T follicular helper cell (primary cell): ENCODE measurements at regions not wholly inside any gene's neighbourhood (a gene's known extent, or its start where the extent isn't known, plus 50 kb on each side); places are given as distances from the start of the nearest gene placed in this dataset.

Experiments used
- DNase-seq: peaks from one replicate; pipeline ENCODE4 v3.0.0-alpha.2; 2020; ENCODE audit warnings: low read depth

DNA sequence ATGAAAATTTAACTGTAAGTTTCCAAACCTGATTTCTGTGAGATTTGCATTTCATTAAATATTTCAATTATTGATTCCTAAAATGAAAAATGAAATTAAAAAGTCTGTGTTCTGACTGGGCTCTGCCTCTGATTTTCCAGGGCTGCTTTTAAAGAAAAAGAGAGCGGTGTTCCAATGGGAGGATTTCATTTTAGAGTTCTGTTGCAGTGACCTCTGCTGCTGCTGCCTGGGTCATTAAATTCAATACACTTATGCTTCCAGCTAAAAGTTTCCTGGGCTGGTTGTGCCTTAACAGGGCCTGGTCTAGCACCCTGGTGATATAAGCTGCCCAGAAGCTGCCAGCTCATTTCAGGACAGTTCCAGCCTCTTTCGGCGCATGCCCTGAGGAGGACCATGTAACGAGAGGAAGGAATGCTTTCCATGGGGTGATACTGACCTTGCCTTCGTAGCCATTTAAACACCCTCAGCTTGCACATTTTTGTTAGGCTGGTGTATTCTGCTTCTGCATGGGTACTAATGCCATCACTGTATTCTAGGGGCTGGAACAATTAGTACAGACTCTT, 93.3 kb downstream of the TMEM174 start:
- DNase-seq: no peak

DNA sequence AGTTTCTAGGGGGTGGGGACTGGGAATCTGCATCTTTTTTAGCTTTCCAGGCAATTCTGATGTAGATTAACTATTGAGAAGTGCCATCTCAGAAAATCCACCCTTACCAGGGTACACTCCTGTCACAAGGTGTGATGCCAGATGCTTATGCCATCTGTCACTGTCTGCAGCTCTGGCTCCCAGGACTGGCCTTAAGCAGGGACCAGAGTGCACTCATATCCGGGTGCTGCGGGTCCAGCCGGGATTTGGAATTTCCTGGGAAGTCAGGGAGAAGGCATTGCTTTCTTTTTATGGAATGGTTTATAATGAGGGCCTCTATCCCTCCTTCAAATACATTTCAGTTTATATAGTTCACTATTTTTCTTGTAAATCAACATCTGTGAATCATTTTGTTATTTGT, 92.6 kb downstream of the TMEM174 start:
- no peak for DNase-seq

DNA sequence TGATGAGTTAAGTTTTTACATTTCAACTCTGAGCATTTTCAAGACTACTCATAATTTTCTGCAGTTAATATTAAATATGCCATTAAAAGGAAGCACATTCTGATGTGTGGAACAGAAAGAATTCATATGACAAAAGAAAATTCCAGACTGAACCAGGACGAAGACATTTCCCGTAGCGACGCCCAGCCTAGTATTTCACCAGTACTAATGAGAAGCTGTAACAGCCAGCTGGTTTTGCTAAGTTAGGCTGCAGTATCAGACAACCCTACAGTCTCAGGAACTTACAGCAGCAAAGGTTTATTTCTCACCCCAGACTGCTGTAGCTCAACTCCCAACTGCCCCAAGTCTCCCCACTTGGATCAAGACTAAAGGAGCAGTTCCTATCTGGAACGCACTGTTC, 91.6 kb downstream of the TMEM174 start:
- DNase-seq: no peak

DNA sequence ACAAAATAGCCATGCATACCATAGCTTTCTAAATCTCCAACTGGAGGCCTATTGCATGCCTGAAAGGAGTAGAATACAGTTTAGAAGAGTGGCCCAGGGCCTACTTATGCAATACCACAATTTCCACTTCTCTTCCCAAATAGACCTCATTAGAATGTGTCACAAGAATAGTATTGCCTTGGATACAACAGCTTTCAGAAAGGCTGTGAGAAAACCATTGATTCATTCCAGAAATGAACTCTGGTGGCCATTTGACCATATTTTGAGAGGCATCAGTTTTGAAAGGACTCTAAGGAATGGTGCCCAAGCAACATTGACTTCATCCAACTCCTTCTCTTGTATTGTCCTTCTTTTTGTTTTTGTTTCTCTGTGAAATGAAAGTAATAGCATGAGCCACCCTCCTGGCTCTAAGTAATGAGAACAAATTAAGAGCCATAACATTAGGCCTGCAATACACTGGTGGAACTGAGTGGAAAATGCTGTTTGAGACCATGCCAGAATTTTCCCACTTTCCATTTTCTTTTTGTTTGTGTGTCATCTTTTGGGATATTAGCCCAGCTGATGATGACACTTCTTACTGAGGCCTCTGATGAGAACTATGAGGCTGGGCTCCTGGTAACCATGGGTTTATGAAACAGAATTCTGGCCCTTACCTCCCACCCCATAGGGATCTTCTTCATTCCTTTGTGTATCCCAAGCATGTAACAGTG, 90.2 kb downstream of the TMEM174 start:
- no peak for DNase-seq

DNA sequence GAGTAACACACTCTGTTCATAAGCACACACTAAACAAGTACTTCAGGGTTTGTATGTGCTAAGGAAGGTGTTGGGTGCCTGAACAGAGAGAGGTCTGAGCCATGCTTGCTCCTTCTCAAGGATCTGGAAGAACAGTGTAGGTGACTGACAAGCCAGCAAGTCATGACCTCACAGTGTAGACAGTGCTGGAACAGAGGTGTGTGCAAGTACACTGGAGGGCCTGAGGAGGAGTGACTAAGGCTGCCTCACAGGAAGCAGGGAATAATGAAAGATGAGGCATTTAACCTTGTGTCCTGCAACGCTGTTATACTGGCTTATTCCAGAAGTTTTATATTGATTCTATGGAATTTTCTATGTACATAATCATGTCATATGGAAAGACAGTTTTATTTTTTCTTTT, 83.9 kb downstream of the TMEM174 start:
- DNase-seq: no peak

DNA sequence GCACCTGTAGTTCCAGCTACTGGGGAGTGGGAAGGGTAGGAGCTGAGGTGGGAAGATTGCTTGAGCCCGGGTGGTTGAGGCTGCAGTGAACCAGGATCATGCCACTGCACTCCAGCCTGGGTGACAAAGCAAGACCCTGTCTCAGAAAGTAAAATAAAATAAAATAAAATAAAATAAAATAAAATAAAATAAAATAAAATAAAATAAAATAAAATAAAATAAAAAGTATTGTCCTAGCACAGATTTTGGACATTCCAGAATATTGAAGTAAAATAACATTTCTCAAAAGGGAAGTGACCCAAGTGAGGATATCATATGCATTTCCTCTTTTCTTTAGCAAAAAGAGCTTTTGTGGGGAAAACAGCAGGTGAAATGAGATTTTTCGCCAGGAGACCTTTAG, 83.5 kb downstream of the TMEM174 start:
- DNase-seq: no peak

DNA sequence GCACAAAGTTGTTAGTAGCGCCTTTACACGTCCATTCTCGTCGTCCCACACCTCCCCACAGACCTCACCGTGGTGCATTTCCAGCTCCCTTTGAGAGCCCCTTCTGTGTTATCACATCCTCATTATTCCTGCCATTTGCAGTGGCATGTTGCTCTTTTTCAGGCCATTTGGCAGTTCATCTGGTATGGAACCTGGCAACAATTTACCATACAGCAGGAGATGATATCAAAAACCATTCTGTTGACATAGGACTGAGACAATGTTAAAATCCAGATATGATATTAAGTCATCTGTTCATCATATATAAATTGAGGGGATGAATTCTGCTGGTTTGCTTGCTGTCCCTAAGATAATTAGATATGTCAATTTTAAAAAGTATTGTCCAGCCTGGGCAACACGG, 83.0 kb downstream of the TMEM174 start:
- DNase-seq: no peak

DNA sequence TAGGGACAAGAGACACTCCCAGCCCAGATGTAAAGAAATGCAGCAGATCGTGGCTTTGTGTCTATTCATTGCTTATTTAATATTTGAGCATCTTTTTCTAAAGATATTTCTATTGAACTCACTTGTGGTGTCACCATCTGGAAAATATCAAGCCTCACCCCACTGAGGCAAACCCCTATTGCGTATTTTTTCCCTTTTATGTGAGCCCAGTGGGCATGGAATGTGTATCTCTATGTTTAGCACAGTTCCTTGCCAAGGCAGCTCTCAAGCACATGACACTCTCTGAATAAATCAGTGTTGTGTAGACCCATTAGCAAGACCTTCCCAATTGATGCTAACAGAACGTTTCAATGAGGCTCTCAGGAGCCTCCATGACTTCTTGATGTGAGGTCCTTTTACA, 81.6 kb downstream of the TMEM174 start:
- no peak for DNase-seq

DNA sequence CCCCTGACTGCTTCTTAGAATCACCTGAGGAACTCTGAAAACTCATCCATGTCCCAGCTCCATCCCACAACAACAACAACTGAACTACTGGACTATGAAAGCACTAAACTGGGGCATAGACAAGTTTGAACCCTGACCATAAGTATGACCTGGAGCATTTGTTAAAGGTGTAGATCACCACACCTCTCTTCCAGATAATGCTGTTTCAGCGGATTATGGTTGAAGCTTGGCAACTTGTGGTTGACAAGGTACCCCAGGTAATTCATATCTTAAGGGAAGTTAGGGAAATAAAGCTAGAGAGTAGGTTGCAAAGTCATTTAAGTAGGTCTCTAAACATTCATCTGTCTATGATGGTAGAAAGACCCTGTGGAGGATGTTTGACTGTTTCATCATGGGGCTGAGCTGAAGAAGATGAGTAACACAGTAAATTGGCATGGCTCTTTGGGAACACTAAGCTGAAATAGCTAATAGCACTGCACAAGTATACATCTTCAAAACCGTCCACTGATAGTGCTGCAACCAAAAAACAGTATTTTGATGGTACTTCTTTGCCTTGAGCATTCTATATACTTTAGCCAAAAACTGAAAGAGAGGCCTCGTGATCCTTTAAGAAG, 80.2 kb downstream of the TMEM174 start:
- no peak for DNase-seq

DNA sequence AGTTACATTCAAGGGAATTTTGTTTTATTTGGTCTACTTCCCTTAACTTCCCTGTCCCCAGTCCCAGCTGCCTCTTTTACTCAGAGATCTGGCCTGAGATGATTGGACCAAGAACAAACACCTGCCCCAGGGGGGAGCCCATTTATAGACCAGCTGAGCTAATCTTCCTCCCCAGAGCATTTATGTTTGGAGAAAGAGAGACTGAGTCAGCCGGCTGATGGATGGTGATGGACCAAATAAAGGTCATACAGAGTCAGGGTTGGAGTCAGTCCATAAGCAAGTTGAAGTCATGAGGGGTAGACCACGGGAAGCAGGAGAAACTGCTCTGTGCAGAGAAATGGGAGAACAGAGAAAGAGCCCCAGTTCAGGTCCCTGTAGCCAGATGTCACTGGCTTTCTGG, 77.7 kb downstream of the TMEM174 start:
- DNase-seq: no peak

DNA sequence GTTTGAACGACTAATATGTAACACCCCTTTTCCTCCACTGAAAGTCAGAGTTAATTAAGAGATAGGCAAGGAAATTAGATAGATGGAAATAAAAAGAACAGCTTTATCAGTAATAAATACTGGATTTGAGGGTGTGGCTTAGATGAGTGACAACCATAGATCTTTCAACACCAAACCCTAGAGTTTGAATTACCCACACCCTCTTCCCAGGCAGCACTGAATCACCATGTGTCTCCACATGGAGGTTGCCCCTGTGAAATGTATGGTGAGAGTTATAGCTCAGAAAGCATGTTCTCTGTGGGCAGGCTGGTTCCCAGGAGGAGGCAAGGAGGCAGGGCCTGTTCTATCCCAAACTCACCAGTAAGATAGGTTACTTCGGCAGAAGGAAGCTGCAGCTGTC, 69.7 kb downstream of the TMEM174 start:
- DNase-seq: no peak

DNA sequence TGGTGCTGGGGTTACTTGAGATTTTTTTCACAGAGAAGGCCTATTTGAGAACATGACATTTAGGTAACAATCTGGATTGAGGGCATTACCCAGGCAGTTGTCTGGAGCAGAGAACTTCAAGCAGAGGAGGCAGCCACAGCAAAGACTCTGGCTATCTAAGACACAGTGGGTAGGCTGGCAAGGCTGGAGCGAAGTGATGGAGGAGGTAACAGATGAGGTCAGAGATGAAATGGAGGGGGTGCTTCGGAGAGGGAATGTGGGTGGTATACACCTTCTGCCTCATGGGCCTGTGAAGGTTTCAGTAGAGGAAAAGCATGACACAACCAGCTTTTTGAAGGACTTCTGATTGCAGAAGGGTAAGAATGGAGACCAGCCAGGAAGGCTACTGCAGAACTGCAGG, 65.9 kb downstream of the TMEM174 start:
- DNase-seq: no peak

DNA sequence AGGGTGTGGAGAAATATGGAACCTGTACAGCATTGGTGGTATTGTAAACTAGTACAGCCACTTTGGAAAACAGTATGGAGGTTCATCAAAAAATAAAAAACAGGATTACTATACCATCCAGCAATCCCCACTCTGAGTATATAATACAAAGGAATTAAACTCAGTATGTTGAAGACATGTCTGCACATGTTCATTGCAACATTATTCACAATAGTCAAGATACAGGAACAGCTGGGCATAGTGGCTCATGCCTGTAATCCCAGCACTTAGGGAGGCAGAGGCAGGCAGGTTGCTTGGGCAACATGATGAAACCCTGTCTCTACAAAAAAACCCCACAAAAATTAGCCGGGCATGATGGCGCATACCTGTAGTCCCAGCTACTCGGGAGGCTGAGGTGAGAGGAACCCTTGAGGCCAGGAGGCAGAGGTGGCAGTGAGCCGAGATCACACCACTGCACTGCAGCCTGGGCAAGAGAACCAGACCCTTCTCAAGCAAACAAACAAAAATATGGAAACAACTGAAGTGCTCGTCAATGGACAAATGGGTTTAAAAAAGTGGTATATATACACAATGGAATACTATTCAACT, 63.6 kb downstream of the TMEM174 start:
- no peak for DNase-seq

DNA sequence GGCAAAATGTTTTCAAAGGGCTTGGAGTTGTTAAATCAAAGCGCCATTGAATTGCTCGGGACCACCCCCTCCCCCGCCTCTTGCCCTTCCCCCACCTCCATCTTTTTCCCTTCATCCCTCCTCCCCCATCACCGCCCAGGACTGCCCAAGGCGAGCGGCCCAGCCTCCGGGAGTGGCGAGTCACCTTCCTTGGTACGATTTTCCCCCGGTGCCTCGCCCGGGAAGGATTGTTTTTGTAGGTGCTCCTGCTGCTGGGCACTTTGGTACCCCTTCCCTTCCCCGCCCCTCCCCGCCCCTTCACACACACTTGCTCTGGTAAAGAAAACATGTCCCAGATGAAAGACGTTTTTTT, 61.2 kb downstream of the TMEM174 start:
- no peak for DNase-seq

DNA sequence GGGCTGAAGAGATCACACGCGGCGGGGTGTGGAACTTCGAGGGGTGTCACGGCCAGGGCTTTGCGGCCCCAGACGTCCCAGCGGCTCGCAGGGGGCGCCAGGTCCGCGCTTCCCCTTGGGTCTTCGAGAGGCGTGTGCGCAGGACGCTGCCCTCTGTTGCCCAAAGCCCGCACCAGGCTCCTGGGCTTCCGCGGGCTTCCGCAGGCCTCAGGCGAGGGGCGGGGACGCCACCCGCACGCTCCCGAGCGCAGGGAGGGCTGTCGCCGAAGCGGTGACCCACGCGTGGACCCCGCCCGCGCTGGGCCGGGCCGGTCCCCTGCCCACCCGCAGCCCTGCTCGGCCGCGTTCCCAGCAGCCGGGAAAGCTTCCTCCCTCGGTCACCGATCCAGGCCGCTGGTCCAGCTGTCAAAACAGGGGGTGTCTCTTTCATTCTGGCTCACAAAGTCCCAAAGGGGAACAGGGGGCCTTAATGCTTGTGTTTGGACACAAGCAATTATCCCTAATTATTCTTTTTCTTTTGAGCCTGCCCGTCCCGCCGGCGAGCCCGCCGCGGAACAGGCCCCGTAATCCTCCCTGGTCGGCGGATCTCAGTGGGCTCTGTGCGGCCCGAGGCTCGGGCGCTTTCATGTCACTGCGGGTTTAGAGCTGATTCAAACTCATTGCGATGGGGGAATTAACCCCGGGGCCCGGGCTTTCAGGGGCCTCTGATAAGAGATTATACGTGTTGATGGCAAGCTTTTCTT, 60.6 kb downstream of the TMEM174 start:
- no peak for DNase-seq

DNA sequence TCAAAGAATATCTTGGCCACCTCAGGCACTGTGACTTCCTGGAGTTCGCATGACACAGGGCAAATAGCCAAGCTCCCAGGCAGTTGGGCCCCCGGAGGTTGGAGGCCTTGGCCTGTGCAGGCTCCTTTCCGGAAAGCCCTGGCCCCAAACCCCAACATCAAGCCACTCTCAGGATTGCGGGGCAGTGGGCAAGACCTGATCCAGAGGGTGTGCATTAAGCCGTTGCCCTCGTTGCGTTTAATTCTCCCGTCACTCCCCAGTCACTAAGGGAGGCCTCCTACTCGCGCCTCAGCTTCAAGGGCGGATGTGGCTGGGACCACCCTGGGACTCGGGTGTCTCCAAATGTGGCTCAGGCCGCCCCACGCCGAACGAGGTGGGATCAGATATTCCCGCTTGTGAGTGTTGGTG, 60.1 kb downstream of the TMEM174 start:
- DNase-seq: no peak

DNA sequence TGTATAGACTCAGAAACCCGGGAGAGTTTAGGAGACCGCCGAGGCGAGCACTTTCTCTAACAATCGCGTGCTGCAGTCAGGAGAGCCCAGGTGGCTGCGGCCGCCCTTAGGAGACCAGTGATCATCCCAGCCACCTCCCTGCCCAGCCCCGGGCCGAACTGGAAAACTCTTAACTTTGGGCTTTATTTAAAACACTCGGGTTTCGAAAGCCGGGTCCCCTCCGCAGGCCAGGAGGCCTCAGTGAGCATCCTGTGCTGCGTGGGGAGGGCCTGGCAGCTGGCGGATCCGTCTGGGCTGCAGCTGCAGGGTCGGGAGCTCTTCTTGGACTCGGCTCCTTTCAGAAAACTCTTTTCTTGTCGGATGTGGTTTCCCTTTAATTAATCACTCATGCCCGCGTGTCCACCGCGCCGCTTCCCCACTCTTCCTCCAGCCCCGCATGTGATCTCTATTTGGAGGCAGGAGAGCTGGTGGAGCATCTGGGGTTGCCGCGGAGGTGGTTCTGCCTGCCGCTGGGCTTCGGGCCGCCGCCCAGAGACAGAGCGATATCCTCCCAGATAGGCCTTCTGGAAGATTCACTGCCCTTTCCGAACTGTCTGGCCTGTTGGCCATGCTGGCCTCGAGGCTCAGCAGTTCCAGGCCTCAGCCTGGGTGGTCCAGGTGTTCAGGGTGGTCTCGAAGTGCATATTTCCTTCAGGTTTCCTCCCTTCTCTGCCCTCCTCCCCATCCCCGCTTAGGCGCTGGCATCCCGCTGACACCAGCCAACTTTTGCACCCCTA, 59.5 kb downstream of the TMEM174 start:
- DNase-seq: no peak

DNA sequence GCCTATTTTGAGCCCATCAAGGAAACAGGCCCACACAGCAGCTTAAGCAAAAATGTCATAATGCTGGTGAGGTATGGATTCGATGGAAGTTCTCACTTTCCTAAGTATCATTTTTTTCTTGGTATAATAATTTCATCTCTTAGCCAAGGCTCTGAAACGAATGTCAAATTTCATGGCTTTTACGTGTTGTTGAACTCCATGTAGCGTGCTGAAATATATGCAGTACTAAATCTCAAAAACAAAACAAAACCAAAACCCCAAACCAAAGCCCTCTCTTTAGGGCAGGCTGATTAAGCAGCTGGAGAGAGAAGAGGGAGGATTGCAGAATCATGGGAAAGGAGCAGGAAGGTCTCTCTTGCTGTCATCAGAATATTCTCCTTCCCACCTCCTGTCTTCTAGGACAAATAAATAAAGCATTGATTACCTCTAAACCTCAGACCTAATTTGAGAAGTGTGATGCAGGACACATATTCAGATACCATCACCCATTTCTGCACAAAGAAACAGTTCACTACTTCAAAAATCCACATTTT, 58.3 kb downstream of the TMEM174 start:
- DNase-seq: no peak

DNA sequence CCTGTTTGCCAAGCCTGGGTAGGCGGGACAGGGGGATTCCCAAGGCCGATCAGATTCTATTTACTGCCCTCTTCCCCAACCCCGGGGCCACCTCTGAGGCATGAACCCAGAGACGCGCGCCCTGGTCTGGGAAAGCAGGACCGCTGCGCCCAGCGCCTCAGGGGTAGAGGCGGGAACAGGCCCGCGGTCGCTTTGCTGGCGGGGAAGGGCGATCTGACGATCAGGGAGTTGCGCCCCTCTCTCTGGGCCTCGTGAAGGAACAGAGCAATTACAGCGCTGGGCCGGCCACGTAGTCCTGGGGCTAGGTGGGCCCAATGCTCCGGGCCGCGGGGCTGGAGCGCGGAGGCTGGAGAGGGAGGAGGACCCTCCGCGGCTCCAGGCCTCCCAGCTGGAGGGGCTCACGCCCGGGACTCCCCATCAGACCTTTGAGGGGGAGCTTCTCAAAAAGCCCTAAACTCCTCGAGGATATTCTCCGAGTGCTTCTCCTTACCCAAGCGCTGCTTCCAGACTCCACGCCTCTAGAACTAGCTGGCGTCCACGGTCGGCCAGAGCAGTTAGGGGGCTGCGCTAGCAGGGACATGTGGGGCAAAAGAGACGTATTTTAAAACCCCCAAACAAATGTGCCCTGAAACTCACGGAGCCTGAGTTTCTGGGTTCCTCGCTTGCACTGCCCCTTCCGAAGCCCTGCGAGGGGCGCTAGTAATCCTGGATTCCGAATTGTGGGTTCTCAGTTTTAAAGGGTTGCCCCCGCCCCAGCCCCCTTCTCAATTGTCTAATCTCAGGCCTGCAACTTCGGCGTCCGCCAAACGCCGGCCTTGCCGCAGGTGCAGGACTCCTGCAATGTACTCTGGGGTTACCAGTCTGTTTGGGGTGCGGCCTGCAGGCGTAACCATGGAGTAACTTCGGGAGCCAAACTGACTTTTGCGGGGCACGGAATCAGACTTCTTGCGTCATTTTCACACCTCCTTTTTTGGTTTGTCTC, 57.6 kb downstream of the TMEM174 start:
- DNase-seq: no peak

DNA sequence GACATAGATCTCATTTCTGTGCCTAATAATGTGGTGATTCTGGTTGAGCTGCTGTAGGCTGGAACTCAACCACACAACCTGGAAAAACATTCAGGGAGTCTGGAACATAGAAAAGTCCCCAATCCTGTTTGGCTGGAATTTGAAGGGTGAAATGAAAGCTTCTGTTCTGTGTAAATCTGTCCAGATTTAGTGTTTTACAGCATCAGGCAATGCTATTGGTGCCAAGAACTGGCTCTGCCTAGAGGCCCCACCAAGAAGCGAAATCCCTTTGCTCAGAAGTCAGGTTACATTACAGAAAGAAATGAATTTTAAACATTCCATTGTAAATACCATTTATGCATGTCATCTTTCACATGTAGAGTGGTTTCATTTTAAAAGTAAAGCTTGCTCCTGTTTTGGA, 56.3 kb downstream of the TMEM174 start:
- DNase-seq: no peak
